ENCODE measurements at regions not wholly inside any gene's neighbourhood (a gene's known extent, or its start where the extent isn't known, plus 50 kb on each side); places are given as distances from the start of the nearest gene placed in this dataset.

DNA sequence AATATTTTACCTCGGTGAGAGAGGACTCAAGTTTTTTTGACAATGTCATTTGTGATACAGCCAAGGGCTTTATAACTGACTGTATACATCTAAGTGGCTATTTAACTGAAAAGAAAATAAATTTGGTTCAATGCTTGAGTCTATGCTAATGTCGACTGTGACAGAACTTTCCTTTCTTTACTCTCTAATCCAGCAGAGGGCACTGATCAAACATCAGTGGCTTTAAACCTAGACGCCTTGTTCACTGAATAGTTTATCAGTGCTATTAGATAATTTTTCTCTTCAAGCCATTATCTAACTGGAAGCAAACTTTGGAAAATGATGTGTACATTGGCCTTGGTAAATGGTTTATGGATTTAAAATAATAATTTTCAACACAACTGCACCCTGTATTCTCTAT, 285.1 kb downstream of the CHL1 start:
- no peak for TF ChIP-seq CTCF (IDR thresholded peaks at IDR 0.05; ENCODE audit: partially characterized antibody, unreplicated experiment)
- DNase-seq, result no peak
- H3K27me3 Mint-ChIP-seq (ENCODE audit: unreplicated experiment), result no peaks in the 10 kb centered on the region
- H3K9me3 Mint-ChIP-seq (ENCODE audit: unreplicated experiment), result peaks cover 3% of the 10 kb centered on the region
- H3K36me3 Mint-ChIP-seq (ENCODE audit: unreplicated experiment), result peaks cover 5% of the 10 kb centered on the region
- no peak overlapping the region for H3K4me3 Mint-ChIP-seq (ENCODE audit: unreplicated experiment)
- H3K4me1 Mint-ChIP-seq (ENCODE audit: low read depth, unreplicated experiment), result no peaks in the 10 kb centered on the region
- H3K27ac Mint-ChIP-seq (ENCODE audit: unreplicated experiment), result no peak overlapping the region

DNA sequence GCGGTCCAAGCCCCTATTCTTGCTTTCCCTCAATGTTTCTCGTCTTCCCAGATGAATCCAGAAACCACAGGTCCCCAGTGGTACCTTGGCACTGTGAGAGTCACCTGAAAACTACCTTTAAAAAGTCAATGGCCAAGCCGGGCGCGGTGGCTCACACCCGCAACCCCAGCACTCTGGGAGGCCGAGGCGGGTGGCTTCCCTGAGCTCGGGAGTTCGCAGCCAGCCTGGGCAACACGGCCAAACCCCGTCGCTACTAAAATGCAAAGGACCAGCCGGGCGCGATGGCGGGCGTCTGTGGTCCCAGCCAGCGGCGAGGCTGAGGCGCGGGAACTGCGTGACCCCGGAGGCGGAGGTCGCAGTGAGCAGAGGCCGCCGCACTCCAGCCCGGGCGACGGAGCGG, 285.9 kb downstream of the CHL1 start:
- DNase-seq, result no peak
- Mint-ChIP-seq H3K36me3 (ENCODE audit: unreplicated experiment) (peaks cover 5% of the 10 kb centered on the region), H3K4me1 (ENCODE audit: low read depth, unreplicated experiment) (no peaks in the 10 kb centered on the region), H3K27me3 (ENCODE audit: unreplicated experiment) (no peaks in the 10 kb centered on the region), H3K9me3 (ENCODE audit: unreplicated experiment) (peaks cover 3% of the 10 kb centered on the region), H3K27ac (ENCODE audit: unreplicated experiment) (no peak overlapping the region), H3K4me3 (ENCODE audit: unreplicated experiment) (no peak overlapping the region)
- TF ChIP-seq CTCF (IDR thresholded peaks at IDR 0.05; ENCODE audit: partially characterized antibody, unreplicated experiment), result no peak

DNA sequence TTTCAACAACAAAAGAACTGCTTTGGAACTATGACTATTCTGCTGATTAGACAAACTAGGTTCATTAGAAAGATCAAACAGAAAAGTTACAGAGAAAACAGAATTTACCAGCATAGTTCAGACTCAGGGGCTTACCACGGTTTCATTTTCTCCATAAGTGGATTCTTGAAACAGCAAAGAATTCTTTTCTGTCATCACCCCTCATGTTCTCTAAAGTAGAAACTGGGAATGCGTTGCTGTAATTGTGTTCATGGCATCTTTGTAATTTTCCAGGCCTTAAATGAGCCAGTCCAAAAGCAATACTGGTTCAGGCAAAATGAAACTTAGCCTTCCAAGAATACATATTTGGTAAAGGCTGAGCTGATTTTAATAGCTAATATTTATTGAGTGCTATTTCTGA, 287.8 kb downstream of the CHL1 start:
- Mint-ChIP-seq H3K9me3 (ENCODE audit: unreplicated experiment) (no peaks in the 10 kb centered on the region), H3K4me1 (ENCODE audit: low read depth, unreplicated experiment) (no peaks in the 10 kb centered on the region), H3K27ac (ENCODE audit: unreplicated experiment) (no peak overlapping the region), H3K36me3 (ENCODE audit: unreplicated experiment) (no peaks in the 10 kb centered on the region), H3K4me3 (ENCODE audit: unreplicated experiment) (no peak overlapping the region), H3K27me3 (ENCODE audit: unreplicated experiment) (no peaks in the 10 kb centered on the region)
- DNase-seq, result no peak
- no peak for TF ChIP-seq CTCF (IDR thresholded peaks at IDR 0.05; ENCODE audit: partially characterized antibody, unreplicated experiment)

DNA sequence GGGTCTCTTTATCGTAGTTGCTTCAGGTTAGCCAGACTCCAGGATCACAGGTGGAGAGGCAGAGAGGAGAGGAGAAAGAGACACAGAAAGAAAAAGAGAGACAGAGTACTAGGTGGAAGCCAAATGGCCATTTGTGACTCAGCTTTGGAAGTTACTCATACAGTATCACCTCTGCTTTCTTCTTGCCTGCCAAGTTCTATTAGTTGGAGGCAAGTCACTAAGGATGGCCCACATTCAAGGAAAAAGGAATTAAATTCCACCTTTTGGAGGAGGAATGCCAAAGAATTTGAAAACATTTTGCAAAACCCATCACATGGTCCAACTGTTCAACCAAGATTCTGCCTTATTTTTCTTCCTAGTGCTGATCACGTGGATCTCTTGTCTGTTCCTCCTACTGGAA, 291.1 kb downstream of the CHL1 start:
- Mint-ChIP-seq H3K4me1 (ENCODE audit: low read depth, unreplicated experiment) (no peaks in the 10 kb centered on the region), H3K27me3 (ENCODE audit: unreplicated experiment) (no peaks in the 10 kb centered on the region), H3K4me3 (ENCODE audit: unreplicated experiment) (no peak overlapping the region), H3K36me3 (ENCODE audit: unreplicated experiment) (no peaks in the 10 kb centered on the region), H3K27ac (ENCODE audit: unreplicated experiment) (no peak overlapping the region), H3K9me3 (ENCODE audit: unreplicated experiment) (no peaks in the 10 kb centered on the region)
- TF ChIP-seq CTCF (IDR thresholded peaks at IDR 0.05; ENCODE audit: partially characterized antibody, unreplicated experiment), result no peak
- no peak for DNase-seq

DNA sequence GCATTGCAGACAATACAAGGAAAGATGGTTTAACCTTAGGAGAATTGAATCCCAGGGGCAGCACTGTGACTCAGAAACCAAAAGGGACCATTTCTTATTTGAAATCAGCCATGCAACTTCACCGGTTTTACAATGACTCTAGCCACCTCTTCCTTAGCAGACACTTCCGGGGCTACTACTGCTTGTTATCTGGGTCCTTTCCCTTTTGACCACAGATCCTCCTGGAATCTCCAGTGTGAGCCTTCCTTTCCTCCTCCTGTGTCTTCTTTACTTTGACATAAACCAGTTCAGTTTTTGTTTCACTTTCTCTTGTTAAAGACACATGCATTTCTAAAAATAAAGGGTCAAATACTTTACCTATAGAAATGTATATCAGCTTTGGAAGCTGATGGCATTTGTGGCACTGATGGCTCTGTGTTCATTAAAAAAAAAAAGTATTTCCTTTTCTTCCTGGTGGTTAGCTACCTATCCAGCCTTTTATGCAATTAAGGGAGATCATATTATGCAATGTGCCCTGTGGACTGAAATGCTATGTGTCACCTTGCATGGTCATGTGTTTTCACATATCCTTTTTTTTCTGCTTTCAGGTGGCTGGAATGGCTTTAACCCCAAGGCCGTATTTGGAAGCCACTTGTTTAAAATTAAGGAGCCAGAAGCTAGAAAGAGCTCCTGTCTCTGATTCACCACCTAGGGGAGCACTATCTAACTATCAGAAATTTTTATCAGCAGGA, 296.2 kb downstream of the CHL1 start:
- H3K27me3 Mint-ChIP-seq (ENCODE audit: unreplicated experiment), result no peaks in the 10 kb centered on the region
- no peaks in the 10 kb centered on the region for H3K36me3 Mint-ChIP-seq (ENCODE audit: unreplicated experiment)
- no peak for DNase-seq
- no peaks in the 10 kb centered on the region for H3K9me3 Mint-ChIP-seq (ENCODE audit: unreplicated experiment)
- no peaks in the 10 kb centered on the region for H3K4me1 Mint-ChIP-seq (ENCODE audit: low read depth, unreplicated experiment)
- TF ChIP-seq CTCF (IDR thresholded peaks at IDR 0.05; ENCODE audit: partially characterized antibody, unreplicated experiment), result no peak
- no peak overlapping the region for H3K27ac Mint-ChIP-seq (ENCODE audit: unreplicated experiment)
- no peak overlapping the region for H3K4me3 Mint-ChIP-seq (ENCODE audit: unreplicated experiment)

Data from glutamatergic neuron (in vitro differentiated cells).